Stomach smooth muscle (tissue), 2 donors: ENCODE measurements at regions not wholly inside any gene's neighbourhood (a gene's known extent, or its start where the extent isn't known, plus 50 kb on each side); places are given as distances from the start of the nearest gene placed in this dataset.

Experiments used
- H3K27ac ChIP-seq: one replicate; pipeline ENCODE4 v1.7.0; 2013; ENCODE audit warnings: mild to moderate bottlenecking, low read length, inconsistent platforms
- H3K27me3 ChIP-seq, 2 donors: one replicate each; pipeline ENCODE4 v1.7.0; 2013; ENCODE audit warnings: low read length in 2 of 2; ENCODE audit not compliant: insufficient read depth in 2 of 2, control insufficient read depth in 1 of 2
- H3K36me3 ChIP-seq, 2 donors: one replicate each; pipeline ENCODE4 v1.7.0; 2013; ENCODE audit warnings: low read length in 2 of 2; ENCODE audit not compliant: control insufficient read depth in 2 of 2, insufficient read depth in 2 of 2
- H3K4me1 ChIP-seq: one replicate; pipeline ENCODE4 v1.7.0; 2013; ENCODE audit warnings: low read length; ENCODE audit not compliant: control insufficient read depth, insufficient read depth
- H3K4me3 ChIP-seq, 2 donors: one replicate each; pipeline ENCODE4 v1.7.0; 2013; ENCODE audit warnings: low read length in 2 of 2
- H3K9ac ChIP-seq, 2 donors: one replicate each; pipeline ENCODE4 v1.7.0; 2013; ENCODE audit warnings: low read length in 2 of 2, mild to moderate bottlenecking in 1 of 2
- H3K9me3 ChIP-seq, 2 donors: one replicate each; pipeline ENCODE4 v1.7.0; 2013; ENCODE audit warnings: low read length in 2 of 2; ENCODE audit not compliant: control insufficient read depth in 2 of 2
- donor health status: healthy.
- donor health status: Pancreatic carcinoma.

GRCh38 chr3:30343067-30343831 is 263.2 kb upstream of the TGFBR2 start:
- no peak overlapping the region for H3K4me3 ChIP-seq
- no peak overlapping the region for H3K27ac ChIP-seq
- H3K9me3 ChIP-seq, result no peaks in the 10 kb centered on the region
- no peaks in the 10 kb centered on the region for H3K4me1 ChIP-seq
- no peaks in the 10 kb centered on the region for H3K27me3 ChIP-seq
- H3K9ac ChIP-seq, result no peak overlapping the region
- H3K36me3 ChIP-seq, result no peaks in the 10 kb centered on the region

- Histone ChIP-seq H3K9ac (no peak overlapping the region), H3K27ac (no peak overlapping the region), H3K27me3 (no peaks in the 10 kb centered on the region), H3K4me3 (no peak overlapping the region), H3K36me3 (no peaks in the 10 kb centered on the region), H3K9me3 (no peaks in the 10 kb centered on the region), H3K4me1 (no peaks in the 10 kb centered on the region)
These were observed 262.5 kb upstream of the TGFBR2 start for GRCh38 chr3:30343861-30344260.

- no peaks in the 10 kb centered on the region for H3K4me1 ChIP-seq
- no peaks in the 10 kb centered on the region for H3K9me3 ChIP-seq
- H3K27ac ChIP-seq, result no peak overlapping the region
- no peaks in the 10 kb centered on the region for H3K27me3 ChIP-seq
- H3K4me3 ChIP-seq, result no peak overlapping the region
- no peak overlapping the region for H3K9ac ChIP-seq
- H3K36me3 ChIP-seq, result no peaks in the 10 kb centered on the region
These were observed 262.1 kb upstream of the TGFBR2 start for GRCh38 chr3:30344288-30344687.

GRCh38 chr3:30346933-30347320 is 259.5 kb upstream of the TGFBR2 start:
- Histone ChIP-seq H3K4me1 (peaks cover 5% of the 10 kb centered on the region), H3K4me3 (no peak overlapping the region), H3K27me3 (no peaks in the 10 kb centered on the region), H3K9ac (no peak overlapping the region), H3K27ac (no peak overlapping the region), H3K36me3 (no peaks in the 10 kb centered on the region), H3K9me3 (no peaks in the 10 kb centered on the region)

DNA sequence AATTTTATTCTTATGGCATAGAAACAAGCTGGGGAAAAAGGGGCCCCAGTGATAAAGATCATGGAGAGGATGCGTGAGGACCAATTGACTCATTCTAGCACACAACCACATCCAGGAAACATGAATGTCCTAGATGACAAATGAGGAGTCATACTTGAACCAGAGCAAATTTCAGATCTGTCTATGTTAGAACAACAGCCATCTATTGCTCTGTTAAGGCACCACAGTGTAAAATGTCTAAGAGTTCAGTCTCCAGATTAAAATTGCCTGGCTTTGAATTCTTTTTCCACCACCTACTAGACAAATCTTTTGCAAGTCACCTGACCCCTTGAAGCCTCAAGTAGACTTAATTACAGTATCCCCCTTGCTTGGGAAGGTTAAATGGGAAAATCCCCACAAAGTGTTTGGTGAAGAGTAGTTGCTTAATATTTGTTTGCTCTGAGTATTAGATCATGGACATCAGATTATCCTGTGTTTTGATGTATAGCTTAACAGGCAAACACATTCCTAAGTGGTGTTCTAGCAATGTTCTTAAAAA is 258.7 kb upstream of the TGFBR2 start:
- Histone ChIP-seq H3K27ac (no peak overlapping the region), H3K9ac (no peak overlapping the region), H3K36me3 (no peaks in the 10 kb centered on the region), H3K27me3 (no peaks in the 10 kb centered on the region), H3K4me3 (no peak overlapping the region), H3K4me1 (peaks cover 5% of the 10 kb centered on the region), H3K9me3 (no peaks in the 10 kb centered on the region)

DNA sequence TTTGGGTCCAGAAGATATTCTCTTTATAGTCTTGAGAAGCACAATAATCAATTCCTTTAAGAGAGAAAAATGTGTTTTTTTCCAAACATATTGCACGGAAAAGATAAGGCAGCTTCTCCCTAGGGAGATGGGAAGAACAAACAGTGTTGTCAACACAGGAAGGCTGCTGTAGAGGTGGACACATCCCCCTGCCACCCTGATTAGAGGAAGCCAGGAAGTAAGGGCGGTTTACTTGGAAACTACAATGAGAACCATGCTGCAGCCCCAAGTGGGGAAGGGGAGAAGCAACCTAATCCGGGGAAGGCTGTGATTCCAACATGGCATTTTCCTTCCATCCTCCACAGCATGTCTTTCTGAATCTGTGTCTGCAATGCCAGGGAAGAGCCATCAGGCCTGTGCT is 256.9 kb upstream of the TGFBR2 start:
- Histone ChIP-seq H3K9ac (no peak overlapping the region), H3K4me1 (peaks cover 7% of the 10 kb centered on the region), H3K27ac (no peak overlapping the region), H3K4me3 (no peak overlapping the region), H3K27me3 (no peaks in the 10 kb centered on the region), H3K9me3 (no peaks in the 10 kb centered on the region), H3K36me3 (no peaks in the 10 kb centered on the region)

- no peak overlapping the region for H3K27ac ChIP-seq
- no peaks in the 10 kb centered on the region for H3K9me3 ChIP-seq
- H3K9ac ChIP-seq, result no peak overlapping the region
- H3K4me3 ChIP-seq, result no peak overlapping the region
- no peaks in the 10 kb centered on the region for H3K36me3 ChIP-seq
- H3K4me1 ChIP-seq, result peaks cover 11% of the 10 kb centered on the region
- no peaks in the 10 kb centered on the region for H3K27me3 ChIP-seq
These were observed 256.4 kb upstream of the TGFBR2 start for GRCh38 chr3:30350011-30350410.

DNA sequence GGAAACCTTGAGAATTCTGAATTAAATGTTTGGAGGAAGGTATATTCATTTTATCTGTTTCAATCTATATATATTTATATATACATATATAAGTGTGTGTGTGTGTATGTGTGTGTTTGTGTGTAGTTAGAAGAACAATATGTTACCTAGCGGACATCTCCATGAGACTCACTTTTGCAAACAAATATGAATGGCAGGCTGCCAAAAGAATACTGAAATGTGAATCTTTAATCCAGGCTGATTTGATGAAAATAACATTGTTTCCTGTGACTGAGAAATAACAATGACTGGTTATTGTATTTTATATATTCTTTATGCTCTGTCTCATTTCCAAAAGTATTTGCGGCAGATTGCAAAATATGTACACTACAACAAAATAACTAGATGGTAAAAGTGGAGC is 255.5 kb upstream of the TGFBR2 start:
- H3K27ac ChIP-seq, result no peak overlapping the region
- no peaks in the 10 kb centered on the region for H3K27me3 ChIP-seq
- no peak overlapping the region for H3K9ac ChIP-seq
- H3K4me1 ChIP-seq, result peaks cover 11% of the 10 kb centered on the region
- no peaks in the 10 kb centered on the region for H3K9me3 ChIP-seq
- no peak overlapping the region for H3K4me3 ChIP-seq
- H3K36me3 ChIP-seq, result no peaks in the 10 kb centered on the region

DNA sequence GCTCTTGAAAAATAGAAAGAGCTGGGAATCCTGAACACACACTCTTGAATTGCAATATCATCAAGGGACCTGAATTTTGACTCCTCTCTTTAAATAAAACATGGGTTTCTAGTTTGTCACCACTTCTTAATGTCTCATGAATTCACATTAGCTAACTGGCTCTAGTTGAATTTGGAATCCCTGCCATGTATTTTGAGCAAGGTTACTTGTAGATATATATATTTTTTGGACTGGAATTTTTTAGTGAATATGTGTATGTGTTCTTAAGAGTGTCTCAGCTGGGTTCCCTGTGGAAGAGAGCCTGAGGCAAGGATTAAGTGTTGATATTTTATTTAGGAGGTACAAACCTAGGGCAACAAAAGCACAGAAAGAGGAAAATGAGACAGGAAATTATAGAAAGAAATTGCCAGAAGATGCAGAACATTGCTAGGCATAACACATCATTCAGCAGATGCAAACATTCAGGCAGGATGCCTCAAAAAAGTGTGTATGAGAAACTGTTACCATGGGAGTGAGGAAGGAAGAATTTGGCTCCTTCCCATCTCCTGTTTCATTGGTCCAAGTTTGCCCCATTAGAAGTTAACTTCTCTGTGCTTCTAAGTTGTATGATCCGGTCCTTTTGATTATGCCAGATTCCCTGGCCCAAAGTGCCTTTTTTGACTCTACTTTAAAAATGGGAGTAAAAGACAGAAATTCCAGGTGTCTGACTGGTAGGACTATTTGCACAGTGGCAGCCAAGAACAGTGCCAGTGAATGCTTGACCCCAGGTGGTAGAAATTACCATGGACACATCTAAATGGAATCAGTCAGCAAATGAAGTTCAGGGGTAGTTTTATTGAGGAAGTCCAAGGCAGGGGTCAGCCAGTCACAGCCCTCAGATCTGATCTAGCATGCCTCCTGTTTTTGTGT is 253.7 kb upstream of the TGFBR2 start:
- Histone ChIP-seq H3K27ac (no peak overlapping the region), H3K4me3 (no peak overlapping the region), H3K9me3 (no peaks in the 10 kb centered on the region), H3K27me3 (no peaks in the 10 kb centered on the region), H3K9ac (no peak overlapping the region), H3K36me3 (no peaks in the 10 kb centered on the region), H3K4me1 (peaks cover 14% of the 10 kb centered on the region)

- Histone ChIP-seq H3K9ac (no peak overlapping the region), H3K9me3 (no peaks in the 10 kb centered on the region), H3K4me3 (peak overlapping the region in 1 of 2 donors; percentile 18), H3K4me1 (peaks cover 14% of the 10 kb centered on the region), H3K27me3 (no peaks in the 10 kb centered on the region), H3K27ac (peak overlapping the region; percentile 26), H3K36me3 (no peaks in the 10 kb centered on the region)
These were observed 252.5 kb upstream of the TGFBR2 start for GRCh38 chr3:30353711-30354467.
